ENCODE measurements at regions not wholly inside any gene's neighbourhood (a gene's known extent, or its start where the extent isn't known, plus 50 kb on each side); places are given as distances from the start of the nearest gene placed in this dataset.

DNA sequence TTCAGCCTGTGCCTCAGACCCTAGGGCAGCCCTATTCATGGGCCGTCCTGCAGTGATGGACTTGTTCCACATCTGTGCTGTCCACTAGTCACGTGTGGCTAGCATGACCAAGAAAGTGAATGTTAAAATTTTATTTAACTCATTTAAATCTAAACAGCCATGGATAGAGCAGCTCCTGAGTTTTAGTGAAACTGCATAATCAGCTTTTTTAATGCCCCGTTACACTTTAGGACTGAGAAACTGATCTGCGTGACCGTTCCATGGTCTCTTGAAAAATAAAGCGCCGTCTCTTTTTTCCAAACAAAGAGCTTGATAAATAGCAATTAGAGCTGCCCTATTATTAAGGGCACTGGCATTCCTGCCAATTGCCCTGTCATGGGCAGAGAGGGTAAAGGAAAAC, 76.5 kb upstream of the SNX19 start:
- intact Hi-C loops (cut with micrococcal nuclease; ENCODE audit: unreplicated experiment), result no loop called here
- ChIA-PET CTCF (no interaction called here), POLR2A (no interaction called here)
- Mint-ChIP-seq H3K9me3 (ENCODE audit: unreplicated experiment) (peaks cover 11% of the 10 kb centered on the region), H3K27ac (ENCODE audit: unreplicated experiment) (no peak overlapping the region), H3K4me1 (ENCODE audit: low read depth, unreplicated experiment) (no peaks in the 10 kb centered on the region), H3K4me3 (ENCODE audit: unreplicated experiment) (no peak overlapping the region), H3K27me3 (ENCODE audit: insufficient read depth, unreplicated experiment) (peaks cover 21% of the 10 kb centered on the region), H3K36me3 (ENCODE audit: insufficient read depth, unreplicated experiment) (no peaks in the 10 kb centered on the region)
- TF ChIP-seq, protein P1, sequence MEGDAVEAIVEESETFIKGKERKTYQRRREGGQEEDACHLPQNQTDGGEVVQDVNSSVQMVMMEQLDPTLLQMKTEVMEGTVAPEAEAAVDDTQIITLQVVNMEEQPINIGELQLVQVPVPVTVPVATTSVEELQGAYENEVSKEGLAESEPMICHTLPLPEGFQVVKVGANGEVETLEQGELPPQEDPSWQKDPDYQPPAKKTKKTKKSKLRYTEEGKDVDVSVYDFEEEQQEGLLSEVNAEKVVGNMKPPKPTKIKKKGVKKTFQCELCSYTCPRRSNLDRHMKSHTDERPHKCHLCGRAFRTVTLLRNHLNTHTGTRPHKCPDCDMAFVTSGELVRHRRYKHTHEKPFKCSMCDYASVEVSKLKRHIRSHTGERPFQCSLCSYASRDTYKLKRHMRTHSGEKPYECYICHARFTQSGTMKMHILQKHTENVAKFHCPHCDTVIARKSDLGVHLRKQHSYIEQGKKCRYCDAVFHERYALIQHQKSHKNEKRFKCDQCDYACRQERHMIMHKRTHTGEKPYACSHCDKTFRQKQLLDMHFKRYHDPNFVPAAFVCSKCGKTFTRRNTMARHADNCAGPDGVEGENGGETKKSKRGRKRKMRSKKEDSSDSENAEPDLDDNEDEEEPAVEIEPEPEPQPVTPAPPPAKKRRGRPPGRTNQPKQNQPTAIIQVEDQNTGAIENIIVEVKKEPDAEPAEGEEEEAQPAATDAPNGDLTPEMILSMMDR (IDR thresholded peaks at IDR 0.05; ENCODE audit: insufficient read depth in 1 of 2, low read depth in 1 of 2, low read length in 1 of 2, severe bottlenecking in 1 of 2, unreplicated experiment in 1 of 2), result no peak
- BruUV-seq (replicated peaks), result no TSS peak
- DNase-seq, result no peak
- Histone ChIP-seq H3K36me3 (ENCODE audit: control insufficient read depth, insufficient read depth, low read length) (no peaks in the 10 kb centered on the region), H3K4me3 (ENCODE audit: low read depth, low read length) (no peak overlapping the region), H3K4me1 (no peaks in the 10 kb centered on the region), H3K9me3 (no peaks in the 10 kb centered on the region), H3K27me3 (replicated peaks; ENCODE audit: control insufficient read depth, insufficient read depth, low read length) (0 out of 2 replicates have a peak, but pooled peaks cover 2% of the 10 kb centered on the region)

DNA sequence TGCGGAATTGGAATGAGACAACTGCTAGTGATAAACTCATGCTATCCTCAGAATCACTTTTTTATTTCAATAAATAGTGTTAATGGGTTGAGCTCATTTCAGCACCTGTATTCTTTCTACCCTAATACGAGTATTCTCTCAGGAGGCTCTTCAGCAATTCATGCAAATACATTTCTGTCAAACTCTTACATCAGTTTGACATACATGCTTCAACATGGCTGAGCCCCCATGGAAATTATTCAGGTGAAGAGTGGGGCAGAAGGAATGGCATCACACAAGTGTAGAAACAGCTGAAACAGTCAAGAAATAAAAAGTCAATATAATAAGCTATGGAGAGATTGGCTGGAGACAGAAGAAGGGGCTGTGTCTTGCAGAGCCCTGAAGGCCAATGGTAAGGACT, 77.8 kb upstream of the SNX19 start:
- Histone ChIP-seq H3K4me3 (ENCODE audit: low read depth, low read length) (no peak overlapping the region), H3K36me3 (ENCODE audit: control insufficient read depth, insufficient read depth, low read length) (no peaks in the 10 kb centered on the region), H3K9me3 (no peaks in the 10 kb centered on the region), H3K4me1 (no peaks in the 10 kb centered on the region), H3K27me3 (replicated peaks; ENCODE audit: control insufficient read depth, insufficient read depth, low read length) (0 out of 2 replicates have a peak, but pooled peaks cover 2% of the 10 kb centered on the region)
- no peak for DNase-seq
- Mint-ChIP-seq H3K27ac (ENCODE audit: unreplicated experiment) (no peak overlapping the region), H3K36me3 (ENCODE audit: insufficient read depth, unreplicated experiment) (no peaks in the 10 kb centered on the region), H3K9me3 (ENCODE audit: unreplicated experiment) (peaks cover 20% of the 10 kb centered on the region), H3K27me3 (ENCODE audit: insufficient read depth, unreplicated experiment) (peaks cover 24% of the 10 kb centered on the region), H3K4me1 (ENCODE audit: low read depth, unreplicated experiment) (no peaks in the 10 kb centered on the region), H3K4me3 (ENCODE audit: unreplicated experiment) (no peak overlapping the region)
- no TSS peak for BruUV-seq (replicated peaks)
- POLR2A ChIA-PET, result no interaction called here
- CTCF ChIA-PET, result interaction anchor here (0.6 kb wide), 1 partner anchor 64 kb away, joined by 3 read pairs; no protein-coding TSS in a partner anchor
- intact Hi-C loops (cut with micrococcal nuclease; ENCODE audit: unreplicated experiment), result no loop called here
- TF ChIP-seq, protein P1 (IDR thresholded peaks at IDR 0.05; ENCODE audit: insufficient read depth in 1 of 2, low read depth in 1 of 2, low read length in 1 of 2, severe bottlenecking in 1 of 2, unreplicated experiment in 1 of 2), result no peak

DNA sequence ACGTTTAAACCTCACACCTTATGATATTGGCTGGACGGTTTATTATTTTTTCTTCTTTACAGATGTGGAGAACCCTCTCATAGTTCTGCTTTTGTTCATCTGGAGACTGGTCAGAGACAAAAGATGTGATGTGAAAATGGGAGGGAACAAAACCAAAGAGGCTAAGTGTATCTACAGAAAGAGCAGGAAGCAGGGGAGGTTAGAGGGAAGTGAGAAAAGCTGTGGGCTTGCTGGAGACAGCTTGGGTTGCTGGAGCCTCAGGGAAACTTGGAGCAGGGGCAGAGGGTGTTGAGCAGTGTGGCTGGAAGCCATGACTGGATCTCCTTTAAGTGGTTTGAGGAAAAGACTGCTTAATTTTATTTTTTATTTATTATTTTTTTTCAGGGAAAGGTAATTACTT, 79.0 kb upstream of the SNX19 start:
- Mint-ChIP-seq H3K36me3 (ENCODE audit: insufficient read depth, unreplicated experiment) (no peaks in the 10 kb centered on the region), H3K27me3 (ENCODE audit: insufficient read depth, unreplicated experiment) (peaks cover 25% of the 10 kb centered on the region), H3K27ac (ENCODE audit: unreplicated experiment) (no peak overlapping the region), H3K4me1 (ENCODE audit: low read depth, unreplicated experiment) (peaks cover 6% of the 10 kb centered on the region), H3K9me3 (ENCODE audit: unreplicated experiment) (peaks cover 24% of the 10 kb centered on the region), H3K4me3 (ENCODE audit: unreplicated experiment) (no peak overlapping the region)
- H3K4me1 ChIP-seq, result peaks cover 3% of the 10 kb centered on the region; the same call in 1 of the 2 replicates
- no peaks in the 10 kb centered on the region for H3K9me3 ChIP-seq
- DNase-seq, result no peak
- BruUV-seq (replicated peaks), result no TSS peak
- POLR2A ChIA-PET, result no interaction called here
- TF ChIP-seq, protein P1 (IDR thresholded peaks at IDR 0.05; ENCODE audit: insufficient read depth in 1 of 2, low read depth in 1 of 2, low read length in 1 of 2, severe bottlenecking in 1 of 2, unreplicated experiment in 1 of 2), result no peak
- CTCF ChIA-PET, result no interaction called here
- no peak overlapping the region for H3K4me3 ChIP-seq (ENCODE audit: low read depth, low read length)
- 0 out of 2 replicates have a peak, but pooled peaks cover 2% of the 10 kb centered on the region for H3K27me3 ChIP-seq (replicated peaks; ENCODE audit: control insufficient read depth, insufficient read depth, low read length)
- H3K36me3 ChIP-seq (ENCODE audit: control insufficient read depth, insufficient read depth, low read length), result no peaks in the 10 kb centered on the region
- intact Hi-C loops (cut with micrococcal nuclease; ENCODE audit: unreplicated experiment), result no loop called here
